HG03097 (cell line): ENCODE measurements at regions not wholly inside any gene's neighbourhood (a gene's known extent, or its start where the extent isn't known, plus 50 kb on each side); places are given as distances from the start of the nearest gene placed in this dataset.

Experiments used
- ATAC-seq: cut with Tn5 transposase; IDR thresholded peaks from one replicate; pipeline ENCODE4 v1.9.1; 2021; ENCODE audit not compliant: unreplicated experiment, low FRiP score

- no peak for ATAC-seq
These were observed 234.8 kb downstream of the NR2F2 start for GRCh38 chr15:96565266-96565665.

- no peak for ATAC-seq
These were observed 244.3 kb downstream of the NR2F2 start for GRCh38 chr15:96574782-96575181.

GRCh38 chr15:96576596-96576995 is 246.1 kb downstream of the NR2F2 start:
- no peak for ATAC-seq

GRCh38 chr15:96578393-96578792 is 247.9 kb downstream of the NR2F2 start:
- ATAC-seq = no peak

GRCh38 chr15:96581371-96581770 is 250.9 kb downstream of the NR2F2 start:
- ATAC-seq = no peak

GRCh38 chr15:96582473-96582872 is 252.0 kb downstream of the NR2F2 start:
- no peak for ATAC-seq

GRCh38 chr15:96583671-96584070 is 253.2 kb downstream of the NR2F2 start:
- ATAC-seq = no peak

GRCh38 chr15:96585484-96586386 is 255.2 kb downstream of the NR2F2 start:
- ATAC-seq = no peak

- no peak for ATAC-seq
These were observed 256.4 kb downstream of the NR2F2 start for GRCh38 chr15:96586901-96587300.

GRCh38 chr15:96589864-96590263 is 259.4 kb downstream of the NR2F2 start:
- ATAC-seq = no peak

- no peak for ATAC-seq
These were observed 263.2 kb downstream of the NR2F2 start for GRCh38 chr15:96593735-96594134.

- no peak for ATAC-seq
These were observed 265.5 kb downstream of the NR2F2 start for GRCh38 chr15:96595951-96596350.

- no peak for ATAC-seq
These were observed 268.0 kb downstream of the NR2F2 start for GRCh38 chr15:96598514-96598913.

GRCh38 chr15:96599268-96599667 is 268.8 kb downstream of the NR2F2 start:
- no peak for ATAC-seq

GRCh38 chr15:96600350-96600749 is 269.9 kb downstream of the NR2F2 start:
- ATAC-seq = no peak

- no peak for ATAC-seq
These were observed 276.1 kb downstream of the NR2F2 start for GRCh38 chr15:96606617-96607016.

GRCh38 chr15:96610757-96611156 is 280.3 kb downstream of the NR2F2 start:
- ATAC-seq = no peak

GRCh38 chr15:96612917-96613316 is 282.4 kb downstream of the NR2F2 start:
- no peak for ATAC-seq

- no peak for ATAC-seq
These were observed 288.7 kb downstream of the NR2F2 start for GRCh38 chr15:96619174-96619573.

GRCh38 chr15:96622714-96623113 is 292.2 kb downstream of the NR2F2 start:
- no peak for ATAC-seq

- no peak for ATAC-seq
These were observed 294.8 kb downstream of the NR2F2 start for GRCh38 chr15:96625256-96625655.

- no peak for ATAC-seq
These were observed 296.6 kb downstream of the NR2F2 start for GRCh38 chr15:96627031-96627568.
